ENCODE measurements at regions not wholly inside any gene's neighbourhood (a gene's known extent, or its start where the extent isn't known, plus 50 kb on each side); places are given as distances from the start of the nearest gene placed in this dataset.

DNA sequence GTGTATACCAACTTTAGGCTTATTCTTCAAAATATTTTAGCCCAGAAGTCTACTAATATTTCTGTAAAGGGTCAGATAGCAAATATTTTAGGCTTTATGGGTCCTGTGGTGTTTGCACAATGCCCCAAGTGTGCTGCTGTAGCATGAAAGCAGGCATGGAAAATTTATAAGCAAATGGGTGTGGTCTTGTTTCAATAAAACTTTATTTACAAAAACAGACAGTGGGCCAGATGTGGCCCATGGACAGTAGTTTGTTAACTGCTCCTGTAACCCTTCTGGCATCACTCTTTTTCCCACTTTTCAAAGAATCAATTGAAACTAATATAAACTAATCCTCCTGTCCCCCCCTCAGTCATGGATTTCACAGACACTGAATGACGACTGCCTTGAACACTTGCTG, 410.7 kb downstream of the SHISA9 start:
- Histone ChIP-seq H3K4me2 (no peak overlapping the region), H3K4me1 (ENCODE audit: control insufficient read depth in 1 of 2, insufficient read depth in 2 of 2, low read depth in 1 of 2, low read length in 1 of 2) (no peaks in the 10 kb centered on the region), H3K9me3 (no peaks in the 10 kb centered on the region), H3K9ac (no peak overlapping the region), H3K9me2 (no peaks in the 10 kb centered on the region), H3F3A (replicated peaks; ENCODE audit: insufficient read depth) (no peaks in the 10 kb centered on the region), H3K4me3 (ENCODE audit: low read depth in 2 of 2, low read length in 1 of 2) (no peak overlapping the region), H3K79me2 (ENCODE audit: insufficient read depth) (no peaks in the 10 kb centered on the region), H4K20me1 (ENCODE audit: insufficient read depth) (no peaks in the 10 kb centered on the region), H2AFZ (ENCODE audit: low read depth) (no peak overlapping the region), H3K36me3 (replicated peaks in 1 of 2; ENCODE audit: control insufficient read depth in 1 of 2, insufficient read depth in 2 of 2, low read length in 1 of 2) (no peaks in the 10 kb centered on the region), H3K27me3 (ENCODE audit: insufficient read depth) (no peaks in the 10 kb centered on the region), H3K27ac (ENCODE audit: low read depth in 2 of 2, low read length in 1 of 2) (no peak overlapping the region)
- WGBS (ENCODE audit: low lambda C conversion rate): 5% methylated on average over 1 of the region's 1 CpG
- CTCF ChIA-PET: no interaction called here
- POLR2A ChIA-PET: no interaction called here
- TF ChIP-seq TEAD4 (IDR thresholded peaks at IDR 0.05; ENCODE audit: borderline replicate concordance, insufficient read depth): no peak
- TF ChIP-seq JUND (IDR thresholded peaks at IDR 0.05): no peak
- TF ChIP-seq, protein P1, sequence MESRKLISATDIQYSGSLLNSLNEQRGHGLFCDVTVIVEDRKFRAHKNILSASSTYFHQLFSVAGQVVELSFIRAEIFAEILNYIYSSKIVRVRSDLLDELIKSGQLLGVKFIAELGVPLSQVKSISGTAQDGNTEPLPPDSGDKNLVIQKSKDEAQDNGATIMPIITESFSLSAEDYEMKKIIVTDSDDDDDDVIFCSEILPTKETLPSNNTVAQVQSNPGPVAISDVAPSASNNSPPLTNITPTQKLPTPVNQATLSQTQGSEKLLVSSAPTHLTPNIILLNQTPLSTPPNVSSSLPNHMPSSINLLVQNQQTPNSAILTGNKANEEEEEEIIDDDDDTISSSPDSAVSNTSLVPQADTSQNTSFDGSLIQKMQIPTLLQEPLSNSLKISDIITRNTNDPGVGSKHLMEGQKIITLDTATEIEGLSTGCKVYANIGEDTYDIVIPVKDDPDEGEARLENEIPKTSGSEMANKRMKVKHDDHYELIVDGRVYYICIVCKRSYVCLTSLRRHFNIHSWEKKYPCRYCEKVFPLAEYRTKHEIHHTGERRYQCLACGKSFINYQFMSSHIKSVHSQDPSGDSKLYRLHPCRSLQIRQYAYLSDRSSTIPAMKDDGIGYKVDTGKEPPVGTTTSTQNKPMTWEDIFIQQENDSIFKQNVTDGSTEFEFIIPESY (IDR thresholded peaks at IDR 0.05; ENCODE audit: borderline replicate concordance, low read depth): no peak
- TF ChIP-seq, protein P2, sequence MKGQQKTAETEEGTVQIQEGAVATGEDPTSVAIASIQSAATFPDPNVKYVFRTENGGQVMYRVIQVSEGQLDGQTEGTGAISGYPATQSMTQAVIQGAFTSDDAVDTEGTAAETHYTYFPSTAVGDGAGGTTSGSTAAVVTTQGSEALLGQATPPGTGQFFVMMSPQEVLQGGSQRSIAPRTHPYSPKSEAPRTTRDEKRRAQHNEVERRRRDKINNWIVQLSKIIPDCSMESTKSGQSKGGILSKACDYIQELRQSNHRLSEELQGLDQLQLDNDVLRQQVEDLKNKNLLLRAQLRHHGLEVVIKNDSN (IDR thresholded peaks at IDR 0.05; ENCODE audit: borderline replicate concordance, low read depth): no peak
- no peak for TF ChIP-seq NFIC (IDR thresholded peaks at IDR 0.05; ENCODE audit: borderline replicate concordance)
- TF ChIP-seq ELF1 (IDR thresholded peaks at IDR 0.05): no peak
- TF ChIP-seq FOXM1 (IDR thresholded peaks at IDR 0.05; ENCODE audit: low read depth): no peak
- TF ChIP-seq TAF1 (IDR thresholded peaks at IDR 0.05; ENCODE audit: borderline replicate concordance, low read depth, low read length): no peak
- no peak for TF ChIP-seq POLR2AphosphoS5 (IDR thresholded peaks at IDR 0.05; ENCODE audit: low read depth, low read length)
- TF ChIP-seq MXI1 (IDR thresholded peaks at IDR 0.05; ENCODE audit: low read depth, low read length): no peak
- TF ChIP-seq, protein P3, sequence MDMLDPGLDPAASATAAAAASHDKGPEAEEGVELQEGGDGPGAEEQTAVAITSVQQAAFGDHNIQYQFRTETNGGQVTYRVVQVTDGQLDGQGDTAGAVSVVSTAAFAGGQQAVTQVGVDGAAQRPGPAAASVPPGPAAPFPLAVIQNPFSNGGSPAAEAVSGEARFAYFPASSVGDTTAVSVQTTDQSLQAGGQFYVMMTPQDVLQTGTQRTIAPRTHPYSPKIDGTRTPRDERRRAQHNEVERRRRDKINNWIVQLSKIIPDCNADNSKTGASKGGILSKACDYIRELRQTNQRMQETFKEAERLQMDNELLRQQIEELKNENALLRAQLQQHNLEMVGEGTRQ (IDR thresholded peaks at IDR 0.05; ENCODE audit: borderline replicate concordance, low read depth, low read length): no peak
- no peak for TF ChIP-seq SMC3 (IDR thresholded peaks at IDR 0.05; ENCODE audit: low read depth, low read length)
- TF ChIP-seq FOSL2 (IDR thresholded peaks at IDR 0.05; ENCODE audit: borderline replicate concordance, low read depth): no peak
- TF ChIP-seq TCF12 (IDR thresholded peaks at IDR 0.05): no peak
- TF ChIP-seq, protein P4, sequence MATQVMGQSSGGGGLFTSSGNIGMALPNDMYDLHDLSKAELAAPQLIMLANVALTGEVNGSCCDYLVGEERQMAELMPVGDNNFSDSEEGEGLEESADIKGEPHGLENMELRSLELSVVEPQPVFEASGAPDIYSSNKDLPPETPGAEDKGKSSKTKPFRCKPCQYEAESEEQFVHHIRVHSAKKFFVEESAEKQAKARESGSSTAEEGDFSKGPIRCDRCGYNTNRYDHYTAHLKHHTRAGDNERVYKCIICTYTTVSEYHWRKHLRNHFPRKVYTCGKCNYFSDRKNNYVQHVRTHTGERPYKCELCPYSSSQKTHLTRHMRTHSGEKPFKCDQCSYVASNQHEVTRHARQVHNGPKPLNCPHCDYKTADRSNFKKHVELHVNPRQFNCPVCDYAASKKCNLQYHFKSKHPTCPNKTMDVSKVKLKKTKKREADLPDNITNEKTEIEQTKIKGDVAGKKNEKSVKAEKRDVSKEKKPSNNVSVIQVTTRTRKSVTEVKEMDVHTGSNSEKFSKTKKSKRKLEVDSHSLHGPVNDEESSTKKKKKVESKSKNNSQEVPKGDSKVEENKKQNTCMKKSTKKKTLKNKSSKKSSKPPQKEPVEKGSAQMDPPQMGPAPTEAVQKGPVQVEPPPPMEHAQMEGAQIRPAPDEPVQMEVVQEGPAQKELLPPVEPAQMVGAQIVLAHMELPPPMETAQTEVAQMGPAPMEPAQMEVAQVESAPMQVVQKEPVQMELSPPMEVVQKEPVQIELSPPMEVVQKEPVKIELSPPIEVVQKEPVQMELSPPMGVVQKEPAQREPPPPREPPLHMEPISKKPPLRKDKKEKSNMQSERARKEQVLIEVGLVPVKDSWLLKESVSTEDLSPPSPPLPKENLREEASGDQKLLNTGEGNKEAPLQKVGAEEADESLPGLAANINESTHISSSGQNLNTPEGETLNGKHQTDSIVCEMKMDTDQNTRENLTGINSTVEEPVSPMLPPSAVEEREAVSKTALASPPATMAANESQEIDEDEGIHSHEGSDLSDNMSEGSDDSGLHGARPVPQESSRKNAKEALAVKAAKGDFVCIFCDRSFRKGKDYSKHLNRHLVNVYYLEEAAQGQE (IDR thresholded peaks at IDR 0.05; ENCODE audit: low read depth, low read length): no peak
- no peak for TF ChIP-seq EZH2phosphoT487 (IDR thresholded peaks at IDR 0.05; ENCODE audit: borderline replicate concordance, low read depth)
- no peak for TF ChIP-seq EP300 (IDR thresholded peaks at IDR 0.05; ENCODE audit: borderline replicate concordance in 1 of 2, low read depth in 1 of 2, low read length in 1 of 2)
- TF ChIP-seq RXRA (IDR thresholded peaks at IDR 0.05; ENCODE audit: borderline replicate concordance, low read depth): no peak
- no peak for TF ChIP-seq NRF1 (IDR thresholded peaks at IDR 0.05; ENCODE audit: low read depth, low read length)
- DNase-seq: no peak

Data from SK-N-SH (cell line).